Cardiac muscle cell (in vitro differentiated cells and primary cell): ENCODE measurements at regions not wholly inside any gene's neighbourhood (a gene's known extent, or its start where the extent isn't known, plus 50 kb on each side); places are given as distances from the start of the nearest gene placed in this dataset.

ENCODE experiments used
- DNase-seq, 2 donors: peaks; one replicate each; pipeline versions ENCODE4 v3.0.0 to v3.0.0-alpha.2; 2010 to 2017; ENCODE audit warnings: low read depth in 1 of 2, low spot score in 1 of 2
- H3K27ac ChIP-seq: fragments of 200-600 bp; sonication (generic); 2 replicates; pipeline ENCODE4 v1.5.1; 2016
- H3K27me3 ChIP-seq: fragments of 200-600 bp; sonication (generic); 2 replicates; pipeline ENCODE4 v1.6.0; 2016; ENCODE audit warnings: control low read depth
- H3K36me3 ChIP-seq: fragments of 200-600 bp; sonication (generic); 2 replicates; pipeline ENCODE4 v1.5.1; 2016; ENCODE audit warnings: control low read depth
- H3K4me1 ChIP-seq: fragments of 200-600 bp; sonication (generic); 2 replicates; pipeline ENCODE4 v1.8.1; 2017; ENCODE audit warnings: low read depth, mild to moderate bottlenecking, mixed run types
- H3K4me3 ChIP-seq: fragments of 200-600 bp; sonication (generic); 2 replicates; pipeline ENCODE4 v1.5.1; 2016; ENCODE audit warnings: mild to moderate bottlenecking
- H3K9me3 ChIP-seq: fragments of 200-600 bp; sonication (generic); 2 replicates; pipeline ENCODE4 v1.5.1; 2017; ENCODE audit warnings: low read depth, mild to moderate bottlenecking, control low read depth
- CTCF ChIP-seq: IDR thresholded peaks from 2 replicates; pipeline ENCODE4 v1.5.1; 2012; ENCODE audit warnings: low read depth, mild to moderate bottlenecking, low read length

GRCh38 chr7:68512466-68512865 lies 1085.8 kb upstream of the AUTS2 start:
- DNase-seq = no peak
- H3K9me3 ChIP-seq = no peaks in the 10 kb centered on the region
- no peak overlapping the region for H3K4me3 ChIP-seq
- H3K27ac ChIP-seq = no peak overlapping the region
- no peaks in the 10 kb centered on the region for H3K27me3 ChIP-seq
- TF ChIP-seq CTCF = no peak
- H3K4me1 ChIP-seq = no peaks in the 10 kb centered on the region
- no peaks in the 10 kb centered on the region for H3K36me3 ChIP-seq

GRCh38 chr7:68518060-68518459 lies 1080.2 kb upstream of the AUTS2 start:
- H3K27ac ChIP-seq = no peak overlapping the region
- H3K36me3 ChIP-seq = no peaks in the 10 kb centered on the region
- H3K4me3 ChIP-seq = no peak overlapping the region
- H3K4me1 ChIP-seq = no peaks in the 10 kb centered on the region
- no peaks in the 10 kb centered on the region for H3K9me3 ChIP-seq
- TF ChIP-seq CTCF = no peak
- no peaks in the 10 kb centered on the region for H3K27me3 ChIP-seq
- DNase-seq = no peak

- Histone ChIP-seq H3K4me1 (no peaks in the 10 kb centered on the region), H3K9me3 (no peaks in the 10 kb centered on the region), H3K27ac (no peak overlapping the region), H3K36me3 (no peaks in the 10 kb centered on the region), H3K4me3 (no peak overlapping the region), H3K27me3 (no peaks in the 10 kb centered on the region)
- TF ChIP-seq CTCF = no peak
- no peak for DNase-seq
Measured at GRCh38 chr7:68524126-68524525, 1074.1 kb upstream of the AUTS2 start.

GRCh38 chr7:68529221-68529620 lies 1069.1 kb upstream of the AUTS2 start:
- Histone ChIP-seq H3K9me3 (no peaks in the 10 kb centered on the region), H3K4me1 (no peaks in the 10 kb centered on the region), H3K36me3 (no peaks in the 10 kb centered on the region), H3K27me3 (no peaks in the 10 kb centered on the region), H3K27ac (no peak overlapping the region), H3K4me3 (no peak overlapping the region)
- TF ChIP-seq CTCF = no peak
- DNase-seq = peak in 1 of 2 donors; percentile 7

- TF ChIP-seq CTCF = no peak
- Histone ChIP-seq H3K36me3 (no peaks in the 10 kb centered on the region), H3K4me3 (no peak overlapping the region), H3K4me1 (no peaks in the 10 kb centered on the region), H3K9me3 (no peaks in the 10 kb centered on the region), H3K27me3 (no peaks in the 10 kb centered on the region), H3K27ac (no peak overlapping the region)
- no peak for DNase-seq
Measured at GRCh38 chr7:68535266-68535665, 1063.0 kb upstream of the AUTS2 start.

GRCh38 chr7:68537051-68537773 lies 1061.1 kb upstream of the AUTS2 start:
- no peak for TF ChIP-seq CTCF
- no peak for DNase-seq
- H3K27ac ChIP-seq = no peak overlapping the region
- no peaks in the 10 kb centered on the region for H3K9me3 ChIP-seq
- H3K27me3 ChIP-seq = no peaks in the 10 kb centered on the region
- no peak overlapping the region for H3K4me3 ChIP-seq
- H3K4me1 ChIP-seq = no peaks in the 10 kb centered on the region
- H3K36me3 ChIP-seq = no peaks in the 10 kb centered on the region
